IMR-90 (cell line): ENCODE measurements at regions not wholly inside any gene's neighbourhood (a gene's known extent, or its start where the extent isn't known, plus 50 kb on each side); places are given as distances from the start of the nearest gene placed in this dataset.

Source experiments
- BHLHE40 ChIP-seq: fragments of 150-350 bp; IDR thresholded peaks from 2 replicates; pipeline ENCODE4 v1.6.1; 2016; ENCODE audit warnings: mild to moderate bottlenecking, low read depth, low read length
- CEBPB ChIP-seq: IDR thresholded peaks from 2 replicates; pipeline ENCODE4 v1.6.1; 2012; ENCODE audit warnings: low read depth, low read length, improper control_type of control experiment
- CTCF ChIP-seq: conservative IDR thresholded peaks from 2 replicates; pipeline ENCODE4 v1.5.1; 2012; ENCODE audit warnings: mild to moderate bottlenecking, low read depth, low read length, improper control_type of control experiment
- MAFK ChIP-seq: IDR thresholded peaks from 2 replicates; pipeline ENCODE4 v1.6.1; 2012; ENCODE audit warnings: low read depth, low read length, improper control_type of control experiment
- MAZ ChIP-seq: IDR thresholded peaks from 2 replicates; pipeline ENCODE4 v1.6.1; 2012; ENCODE audit warnings: low read depth, mild to moderate bottlenecking, low read length, improper control_type of control experiment, moderate library complexity, borderline replicate concordance
- POLR2A ChIP-seq: IDR thresholded peaks from 2 replicates; pipeline ENCODE4 v1.6.1; 2012; ENCODE audit warnings: mild to moderate bottlenecking, low read depth, low read length
- RAD21 ChIP-seq: IDR thresholded peaks from 2 replicates; pipeline ENCODE4 v1.6.1; 2012; ENCODE audit warnings: low read length, improper control_type of control experiment
- RCOR1 ChIP-seq: IDR thresholded peaks from 2 replicates; pipeline ENCODE4 v1.6.1; 2012; ENCODE audit warnings: mild to moderate bottlenecking, low read length, improper control_type of control experiment; ENCODE audit not compliant: insufficient replicate concordance
- RFX5 ChIP-seq: IDR thresholded peaks from 2 replicates; pipeline ENCODE4 v1.8.0; 2012; ENCODE audit warnings: low read depth, mild to moderate bottlenecking, low read length, moderate library complexity
- SMC3 ChIP-seq: fragments of 150-350 bp; IDR thresholded peaks from 2 replicates; pipeline ENCODE4 v1.6.1; 2016; ENCODE audit warnings: low read depth, mild to moderate bottlenecking, antibody characterized with exemption, low read length, moderate library complexity
- USF2 ChIP-seq: fragments of 150-350 bp; IDR thresholded peaks from 2 replicates; pipeline ENCODE4 v1.6.1; 2017; ENCODE audit warnings: mild to moderate bottlenecking, antibody characterized with exemption, low read length, low read depth

- TF ChIP-seq CTCF (no peak), POLR2A (no peak), RAD21 (no peak), RCOR1 (no peak), RFX5 (no peak), USF2 (no peak), BHLHE40 (no peak), CEBPB (no peak), MAFK (no peak), MAZ (no peak), SMC3 (no peak)
These were observed 50.8 kb downstream of the UTRN start for GRCh38 chr6:144335914-144336313.
